Gastroesophageal sphincter (tissue), 3 donors: ENCODE measurements at regions not wholly inside any gene's neighbourhood (a gene's known extent, or its start where the extent isn't known, plus 50 kb on each side); places are given as distances from the start of the nearest gene placed in this dataset.
"Not testable (repeated sequence)": the region's sequence is repeated elsewhere in the genome, so short reads cannot be mapped to it uniquely, and the experiment has no call there.

Experiments used
- EP300 ChIP-seq: sonication (generic); formaldehyde crosslinking; IDR thresholded peaks from one replicate; pipeline ENCODE4 v1.6.1; 2017; ENCODE audit warnings: antibody characterized with exemption, mild to moderate bottlenecking
- POLR2A ChIP-seq, 2 donors: fragments of 450-650 bp; IDR thresholded peaks; one replicate each; pipeline ENCODE4 v1.6.1; 2017; ENCODE audit warnings: antibody characterized with exemption in 2 of 2, mild to moderate bottlenecking in 2 of 2, moderate library complexity in 1 of 2
- POLR2AphosphoS5 ChIP-seq: sonication (generic); formaldehyde crosslinking; IDR thresholded peaks from one replicate; pipeline ENCODE4 v1.6.1; 2017; ENCODE audit warnings: antibody characterized with exemption
- TF ChIP-seq, protein P1 (sequence below), 4 experiments: fragments of 200-600 bp in 2 of 4; fragments of 450-650 bp in 2 of 4; sonication (generic) in 1 of 4; IDR thresholded peaks; one replicate each; pipeline ENCODE4 v1.5.1; 2017 to 2019; ENCODE audit warnings: antibody characterized with exemption in 4 of 4, mild to moderate bottlenecking in 2 of 4, moderate library complexity in 2 of 4

DNA sequence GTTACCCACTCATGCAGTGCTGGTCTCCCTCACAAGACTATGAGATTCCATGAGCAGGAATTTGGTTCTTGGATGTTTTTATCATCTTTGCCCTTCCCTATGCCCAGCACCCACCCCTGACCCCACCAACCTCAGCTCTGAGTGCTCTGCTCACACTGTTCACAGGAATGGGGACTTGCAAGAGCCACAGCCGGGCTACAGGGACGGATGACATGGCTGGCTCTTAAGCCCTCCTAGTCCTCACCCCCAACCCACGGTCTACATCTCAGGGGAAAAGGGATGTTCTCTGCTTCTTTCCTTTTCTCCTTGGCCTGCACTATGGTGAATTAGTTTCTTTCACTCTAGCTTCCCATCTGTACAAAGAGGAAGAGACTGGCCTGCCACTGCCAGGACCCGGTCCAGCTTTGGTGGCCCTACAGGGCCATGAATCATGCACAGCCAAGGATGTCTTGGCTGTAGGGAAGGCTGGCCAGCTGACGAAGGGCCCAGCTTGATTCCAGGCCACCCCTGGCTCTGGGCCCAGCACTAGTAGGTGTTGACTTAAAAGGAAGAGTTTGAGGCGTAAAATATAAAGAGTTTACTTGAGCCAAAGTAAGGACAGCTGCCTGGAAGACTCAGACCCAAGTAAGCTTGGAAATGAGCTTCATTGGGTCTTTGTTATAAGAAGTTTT, 79.7 kb upstream of the MTLN start:
- TF ChIP-seq POLR2A (IDR thresholded peaks at IDR 0.05); EP300; POLR2AphosphoS5: not testable (repeated sequence)
- TF ChIP-seq, protein P1, sequence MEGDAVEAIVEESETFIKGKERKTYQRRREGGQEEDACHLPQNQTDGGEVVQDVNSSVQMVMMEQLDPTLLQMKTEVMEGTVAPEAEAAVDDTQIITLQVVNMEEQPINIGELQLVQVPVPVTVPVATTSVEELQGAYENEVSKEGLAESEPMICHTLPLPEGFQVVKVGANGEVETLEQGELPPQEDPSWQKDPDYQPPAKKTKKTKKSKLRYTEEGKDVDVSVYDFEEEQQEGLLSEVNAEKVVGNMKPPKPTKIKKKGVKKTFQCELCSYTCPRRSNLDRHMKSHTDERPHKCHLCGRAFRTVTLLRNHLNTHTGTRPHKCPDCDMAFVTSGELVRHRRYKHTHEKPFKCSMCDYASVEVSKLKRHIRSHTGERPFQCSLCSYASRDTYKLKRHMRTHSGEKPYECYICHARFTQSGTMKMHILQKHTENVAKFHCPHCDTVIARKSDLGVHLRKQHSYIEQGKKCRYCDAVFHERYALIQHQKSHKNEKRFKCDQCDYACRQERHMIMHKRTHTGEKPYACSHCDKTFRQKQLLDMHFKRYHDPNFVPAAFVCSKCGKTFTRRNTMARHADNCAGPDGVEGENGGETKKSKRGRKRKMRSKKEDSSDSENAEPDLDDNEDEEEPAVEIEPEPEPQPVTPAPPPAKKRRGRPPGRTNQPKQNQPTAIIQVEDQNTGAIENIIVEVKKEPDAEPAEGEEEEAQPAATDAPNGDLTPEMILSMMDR (IDR thresholded peaks at IDR 0.05): not testable (repeated sequence)
